ENCODE measurements at regions not wholly inside any gene's neighbourhood (a gene's known extent, or its start where the extent isn't known, plus 50 kb on each side); places are given as distances from the start of the nearest gene placed in this dataset.
"Not testable (repeated sequence)": the region's sequence is repeated elsewhere in the genome, so short reads cannot be mapped to it uniquely, and the experiment has no call there.

DNA sequence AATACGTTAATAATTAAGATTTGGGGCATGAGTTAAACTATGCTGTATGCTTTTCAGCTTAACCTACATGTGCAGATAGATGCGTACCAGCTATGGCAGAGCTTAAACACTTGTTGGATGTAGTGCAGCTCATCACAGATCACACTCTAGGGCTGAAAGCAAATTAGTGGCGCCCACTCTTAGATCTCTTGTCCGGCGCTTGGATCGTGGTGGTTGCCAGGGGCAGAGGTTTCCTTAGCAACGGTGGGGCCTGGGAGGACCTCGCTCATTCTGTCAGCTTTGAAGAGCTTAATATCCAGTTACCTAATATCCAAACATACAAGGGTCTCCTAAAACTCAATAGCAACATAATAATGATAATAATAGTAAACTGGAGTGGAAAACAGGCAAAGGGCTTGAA, 548.2 kb upstream of the PFKP start (continued):
- no peak for TF ChIP-seq ZNF416 (tag by site-specific recombination; IDR thresholded peaks at IDR 0.05)
- TF ChIP-seq ZNF658 (tag by site-specific recombination; IDR thresholded peaks at IDR 0.05) = no peak
- no peak for TF ChIP-seq ZNF175 (tag by site-specific recombination; IDR thresholded peaks at IDR 0.05)
- TF ChIP-seq, protein P1, sequence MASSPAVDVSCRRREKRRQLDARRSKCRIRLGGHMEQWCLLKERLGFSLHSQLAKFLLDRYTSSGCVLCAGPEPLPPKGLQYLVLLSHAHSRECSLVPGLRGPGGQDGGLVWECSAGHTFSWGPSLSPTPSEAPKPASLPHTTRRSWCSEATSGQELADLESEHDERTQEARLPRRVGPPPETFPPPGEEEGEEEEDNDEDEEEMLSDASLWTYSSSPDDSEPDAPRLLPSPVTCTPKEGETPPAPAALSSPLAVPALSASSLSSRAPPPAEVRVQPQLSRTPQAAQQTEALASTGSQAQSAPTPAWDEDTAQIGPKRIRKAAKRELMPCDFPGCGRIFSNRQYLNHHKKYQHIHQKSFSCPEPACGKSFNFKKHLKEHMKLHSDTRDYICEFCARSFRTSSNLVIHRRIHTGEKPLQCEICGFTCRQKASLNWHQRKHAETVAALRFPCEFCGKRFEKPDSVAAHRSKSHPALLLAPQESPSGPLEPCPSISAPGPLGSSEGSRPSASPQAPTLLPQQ (tag by site-specific recombination; IDR thresholded peaks at IDR 0.05) = no peak
- TF ChIP-seq ZFHX2 (tag by site-specific recombination; conservative IDR thresholded peaks at IDR 0.05) = no peak
- TF ChIP-seq, protein P2, sequence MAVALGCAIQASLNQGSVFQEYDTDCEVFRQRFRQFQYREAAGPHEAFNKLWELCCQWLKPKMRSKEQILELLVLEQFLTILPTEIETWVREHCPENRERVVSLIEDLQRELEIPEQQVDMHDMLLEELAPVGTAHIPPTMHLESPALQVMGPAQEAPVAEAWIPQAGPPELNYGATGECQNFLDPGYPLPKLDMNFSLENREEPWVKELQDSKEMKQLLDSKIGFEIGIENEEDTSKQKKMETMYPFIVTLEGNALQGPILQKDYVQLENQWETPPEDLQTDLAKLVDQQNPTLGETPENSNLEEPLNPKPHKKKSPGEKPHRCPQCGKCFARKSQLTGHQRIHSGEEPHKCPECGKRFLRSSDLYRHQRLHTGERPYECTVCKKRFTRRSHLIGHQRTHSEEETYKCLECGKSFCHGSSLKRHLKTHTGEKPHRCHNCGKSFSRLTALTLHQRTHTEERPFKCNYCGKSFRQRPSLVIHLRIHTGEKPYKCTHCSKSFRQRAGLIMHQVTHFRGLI (tag by site-specific recombination; IDR thresholded peaks at IDR 0.05) = no peak

DNA sequence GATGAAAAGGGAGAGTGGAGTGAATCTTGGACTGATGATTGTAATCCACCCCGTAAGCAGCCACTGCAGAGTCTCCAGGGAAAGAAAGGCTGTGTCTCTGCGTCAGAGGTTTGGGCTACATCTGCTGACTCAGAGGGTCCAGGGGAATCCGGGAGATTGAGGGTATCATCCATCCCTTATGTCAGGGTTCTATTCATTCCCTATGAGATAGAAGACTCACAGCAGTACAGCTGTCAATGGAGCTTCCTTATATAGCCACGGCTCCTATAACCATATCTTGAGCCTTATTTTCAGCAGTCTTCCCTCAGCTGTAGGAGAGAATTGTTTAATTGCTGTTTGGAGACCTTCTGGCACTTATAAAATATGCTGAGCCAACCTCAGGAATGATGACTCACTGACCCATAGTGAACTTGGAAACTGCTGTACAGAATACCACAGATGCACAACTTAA, 558.2 kb upstream of the PFKP start:
- ChIA-PET POLR2A (no interaction called here), CTCF (no interaction called here)
- Histone ChIP-seq H3K27ac (ENCODE audit: extremely low read depth, low read depth, low read length) (no peak overlapping the region), H3K36me3 (ENCODE audit: control insufficient read depth in 2 of 2, insufficient read depth in 1 of 2, low read length in 2 of 2) (no peaks in the 10 kb centered on the region), H3K9me3 (ENCODE audit: control insufficient read depth, insufficient read depth, low read depth, low read length) (no peaks in the 10 kb centered on the region), H3K4me1 (ENCODE audit: control insufficient read depth, insufficient read depth, low read length) (no peaks in the 10 kb centered on the region), H3K4me3 (ENCODE audit: low read depth, low read length) (no peak overlapping the region)
- TF ChIP-seq, protein P3, sequence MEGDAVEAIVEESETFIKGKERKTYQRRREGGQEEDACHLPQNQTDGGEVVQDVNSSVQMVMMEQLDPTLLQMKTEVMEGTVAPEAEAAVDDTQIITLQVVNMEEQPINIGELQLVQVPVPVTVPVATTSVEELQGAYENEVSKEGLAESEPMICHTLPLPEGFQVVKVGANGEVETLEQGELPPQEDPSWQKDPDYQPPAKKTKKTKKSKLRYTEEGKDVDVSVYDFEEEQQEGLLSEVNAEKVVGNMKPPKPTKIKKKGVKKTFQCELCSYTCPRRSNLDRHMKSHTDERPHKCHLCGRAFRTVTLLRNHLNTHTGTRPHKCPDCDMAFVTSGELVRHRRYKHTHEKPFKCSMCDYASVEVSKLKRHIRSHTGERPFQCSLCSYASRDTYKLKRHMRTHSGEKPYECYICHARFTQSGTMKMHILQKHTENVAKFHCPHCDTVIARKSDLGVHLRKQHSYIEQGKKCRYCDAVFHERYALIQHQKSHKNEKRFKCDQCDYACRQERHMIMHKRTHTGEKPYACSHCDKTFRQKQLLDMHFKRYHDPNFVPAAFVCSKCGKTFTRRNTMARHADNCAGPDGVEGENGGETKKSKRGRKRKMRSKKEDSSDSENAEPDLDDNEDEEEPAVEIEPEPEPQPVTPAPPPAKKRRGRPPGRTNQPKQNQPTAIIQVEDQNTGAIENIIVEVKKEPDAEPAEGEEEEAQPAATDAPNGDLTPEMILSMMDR (tag by site-specific recombination; IDR thresholded peaks at IDR 0.05) = no peak
- no peak for TF ChIP-seq ZNF530 (tag by site-specific recombination; IDR thresholded peaks at IDR 0.05; ENCODE audit: low read depth)

DNA sequence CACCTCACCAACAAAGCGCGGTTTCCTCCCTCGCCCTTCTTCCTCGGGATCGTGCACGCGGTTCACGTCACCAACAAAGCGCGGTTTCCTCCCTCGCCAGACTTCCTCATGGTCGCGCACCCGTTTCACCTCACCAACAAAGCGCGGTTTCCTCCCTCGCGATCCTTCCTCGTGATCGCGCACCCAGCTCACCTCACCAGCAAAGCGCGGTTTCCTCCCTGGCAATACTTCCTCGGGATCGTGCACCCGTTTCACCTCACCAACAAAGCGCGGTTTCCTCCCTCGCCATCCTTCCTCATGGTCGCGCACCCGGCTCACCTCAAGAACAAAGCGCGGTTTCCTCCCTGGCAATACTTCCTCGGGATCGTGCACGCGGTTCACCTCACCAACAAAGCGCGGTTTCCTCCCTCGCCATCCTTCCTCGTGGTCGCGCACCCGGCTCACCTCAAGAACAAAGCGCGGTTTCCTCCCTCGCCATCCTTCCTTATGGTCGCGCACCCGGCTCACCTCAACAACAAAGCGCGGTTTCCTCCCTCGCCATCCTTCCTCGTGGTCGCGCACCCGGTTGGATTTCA, 565.9 kb upstream of the PFKP start:
- H3K4me1 ChIP-seq (ENCODE audit: control insufficient read depth, insufficient read depth, low read length); H3K4me3 ChIP-seq (ENCODE audit: low read depth, low read length); H3K27ac ChIP-seq (ENCODE audit: extremely low read depth, low read depth, low read length); POLR2A ChIA-PET; H3K36me3 ChIP-seq (ENCODE audit: control insufficient read depth in 2 of 2, insufficient read depth in 1 of 2, low read length in 2 of 2); H3K9me3 ChIP-seq (ENCODE audit: control insufficient read depth, insufficient read depth, low read depth, low read length); CTCF ChIA-PET: not testable (repeated sequence)

DNA sequence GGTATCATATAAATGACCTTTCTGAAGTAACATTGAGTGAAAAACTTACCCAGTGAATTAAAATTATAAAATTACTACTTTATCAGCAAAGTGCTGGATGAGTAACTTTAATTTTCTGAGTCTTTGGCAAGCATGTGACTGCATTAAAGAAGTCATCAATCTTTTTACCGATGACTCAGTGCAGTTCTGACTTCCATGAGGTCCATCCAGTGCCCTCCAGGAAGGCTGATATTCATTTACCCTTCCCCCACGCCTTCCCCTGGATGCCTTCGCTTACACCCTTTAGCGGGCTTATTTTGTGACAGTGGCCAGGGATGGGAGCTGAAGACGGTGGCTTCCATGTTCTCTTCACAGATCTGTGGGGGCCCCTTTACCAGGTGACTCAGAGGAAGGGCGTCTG, 572.9 kb upstream of the PFKP start:
- no peaks in the 10 kb centered on the region for H3K36me3 ChIP-seq (ENCODE audit: control insufficient read depth in 2 of 2, insufficient read depth in 1 of 2, low read length in 2 of 2)
- H3K27ac ChIP-seq (ENCODE audit: extremely low read depth, low read depth, low read length) = no peak overlapping the region
- ChIA-PET CTCF (no interaction called here), POLR2A (no interaction called here)
- H3K4me3 ChIP-seq (ENCODE audit: low read depth, low read length) = no peak overlapping the region
- no peaks in the 10 kb centered on the region for H3K9me3 ChIP-seq (ENCODE audit: control insufficient read depth, insufficient read depth, low read depth, low read length)
- 0 out of 2 replicates have a peak, but pooled peaks cover 2% of the 10 kb centered on the region for H3K4me1 ChIP-seq (ENCODE audit: control insufficient read depth, insufficient read depth, low read length)
- TF ChIP-seq, protein P4, sequence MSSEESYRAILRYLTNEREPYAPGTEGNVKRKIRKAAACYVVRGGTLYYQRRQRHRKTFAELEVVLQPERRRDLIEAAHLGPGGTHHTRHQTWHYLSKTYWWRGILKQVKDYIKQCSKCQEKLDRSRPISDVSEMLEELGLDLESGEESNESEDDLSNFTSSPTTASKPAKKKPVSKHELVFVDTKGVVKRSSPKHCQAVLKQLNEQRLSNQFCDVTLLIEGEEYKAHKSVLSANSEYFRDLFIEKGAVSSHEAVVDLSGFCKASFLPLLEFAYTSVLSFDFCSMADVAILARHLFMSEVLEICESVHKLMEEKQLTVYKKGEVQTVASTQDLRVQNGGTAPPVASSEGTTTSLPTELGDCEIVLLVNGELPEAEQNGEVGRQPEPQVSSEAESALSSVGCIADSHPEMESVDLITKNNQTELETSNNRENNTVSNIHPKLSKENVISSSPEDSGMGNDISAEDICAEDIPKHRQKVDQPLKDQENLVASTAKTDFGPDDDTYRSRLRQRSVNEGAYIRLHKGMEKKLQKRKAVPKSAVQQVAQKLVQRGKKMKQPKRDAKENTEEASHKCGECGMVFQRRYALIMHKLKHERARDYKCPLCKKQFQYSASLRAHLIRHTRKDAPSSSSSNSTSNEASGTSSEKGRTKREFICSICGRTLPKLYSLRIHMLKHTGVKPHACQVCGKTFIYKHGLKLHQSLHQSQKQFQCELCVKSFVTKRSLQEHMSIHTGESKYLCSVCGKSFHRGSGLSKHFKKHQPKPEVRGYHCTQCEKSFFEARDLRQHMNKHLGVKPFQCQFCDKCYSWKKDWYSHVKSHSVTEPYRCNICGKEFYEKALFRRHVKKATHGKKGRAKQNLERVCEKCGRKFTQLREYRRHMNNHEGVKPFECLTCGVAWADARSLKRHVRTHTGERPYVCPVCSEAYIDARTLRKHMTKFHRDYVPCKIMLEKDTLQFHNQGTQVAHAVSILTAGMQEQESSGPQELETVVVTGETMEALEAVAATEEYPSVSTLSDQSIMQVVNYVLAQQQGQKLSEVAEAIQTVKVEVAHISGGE (tag by site-specific recombination; conservative IDR thresholded peaks at IDR 0.05; ENCODE audit: low read depth) = no peak
- TF ChIP-seq, protein P5, sequence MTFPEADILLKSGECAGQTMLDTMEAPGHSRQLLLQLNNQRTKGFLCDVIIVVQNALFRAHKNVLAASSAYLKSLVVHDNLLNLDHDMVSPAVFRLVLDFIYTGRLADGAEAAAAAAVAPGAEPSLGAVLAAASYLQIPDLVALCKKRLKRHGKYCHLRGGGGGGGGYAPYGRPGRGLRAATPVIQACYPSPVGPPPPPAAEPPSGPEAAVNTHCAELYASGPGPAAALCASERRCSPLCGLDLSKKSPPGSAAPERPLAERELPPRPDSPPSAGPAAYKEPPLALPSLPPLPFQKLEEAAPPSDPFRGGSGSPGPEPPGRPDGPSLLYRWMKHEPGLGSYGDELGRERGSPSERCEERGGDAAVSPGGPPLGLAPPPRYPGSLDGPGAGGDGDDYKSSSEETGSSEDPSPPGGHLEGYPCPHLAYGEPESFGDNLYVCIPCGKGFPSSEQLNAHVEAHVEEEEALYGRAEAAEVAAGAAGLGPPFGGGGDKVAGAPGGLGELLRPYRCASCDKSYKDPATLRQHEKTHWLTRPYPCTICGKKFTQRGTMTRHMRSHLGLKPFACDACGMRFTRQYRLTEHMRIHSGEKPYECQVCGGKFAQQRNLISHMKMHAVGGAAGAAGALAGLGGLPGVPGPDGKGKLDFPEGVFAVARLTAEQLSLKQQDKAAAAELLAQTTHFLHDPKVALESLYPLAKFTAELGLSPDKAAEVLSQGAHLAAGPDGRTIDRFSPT (tag by site-specific recombination; IDR thresholded peaks at IDR 0.05) = no peak
- no peak for TF ChIP-seq ZNF354C (tag by site-specific recombination; IDR thresholded peaks at IDR 0.05; ENCODE audit: borderline replicate concordance, low read depth)
- no peak for TF ChIP-seq HOXA7 (CRISPR knock-in tag; IDR thresholded peaks at IDR 0.05; ENCODE audit: borderline replicate concordance)
- TF ChIP-seq, protein P6, sequence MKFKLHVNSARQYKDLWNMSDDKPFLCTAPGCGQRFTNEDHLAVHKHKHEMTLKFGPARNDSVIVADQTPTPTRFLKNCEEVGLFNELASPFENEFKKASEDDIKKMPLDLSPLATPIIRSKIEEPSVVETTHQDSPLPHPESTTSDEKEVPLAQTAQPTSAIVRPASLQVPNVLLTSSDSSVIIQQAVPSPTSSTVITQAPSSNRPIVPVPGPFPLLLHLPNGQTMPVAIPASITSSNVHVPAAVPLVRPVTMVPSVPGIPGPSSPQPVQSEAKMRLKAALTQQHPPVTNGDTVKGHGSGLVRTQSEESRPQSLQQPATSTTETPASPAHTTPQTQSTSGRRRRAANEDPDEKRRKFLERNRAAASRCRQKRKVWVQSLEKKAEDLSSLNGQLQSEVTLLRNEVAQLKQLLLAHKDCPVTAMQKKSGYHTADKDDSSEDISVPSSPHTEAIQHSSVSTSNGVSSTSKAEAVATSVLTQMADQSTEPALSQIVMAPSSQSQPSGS (tag by site-specific recombination; IDR thresholded peaks at IDR 0.05; ENCODE audit: low read depth) = no peak
- TF ChIP-seq EGR2 (tag by site-specific recombination; IDR thresholded peaks at IDR 0.05; ENCODE audit: low read depth) = no peak
- no peak for TF ChIP-seq ZNF571 (tag by site-specific recombination; IDR thresholded peaks at IDR 0.05)
- no peak for TF ChIP-seq ZNF664 (tag by site-specific recombination; IDR thresholded peaks at IDR 0.05)
- TF ChIP-seq OSR2 (tag by site-specific recombination; IDR thresholded peaks at IDR 0.05) = no peak
- no peak for TF ChIP-seq MZF1 (tag by site-specific recombination; IDR thresholded peaks at IDR 0.05; ENCODE audit: borderline replicate concordance)
